ENCODE measurements at regions not wholly inside any gene's neighbourhood (a gene's known extent, or its start where the extent isn't known, plus 50 kb on each side); places are given as distances from the start of the nearest gene placed in this dataset.
A peak's percentile ranks its signal among the peaks of the same experiment; 100 is the strongest.

GRCh38 chr13:107475753-107476453 is 739.4 kb downstream of the LIG4 start:
- H3K4me3 ChIP-seq, result no peak overlapping the region
- H3K36me3 ChIP-seq, result no peaks in the 10 kb centered on the region
- no peaks in the 10 kb centered on the region for H3K4me1 ChIP-seq
- DNase-seq (no peak), ATAC-seq (no peak)
- intact Hi-C loops (cut with DNase I), result no loop called here
- H3K9me3 ChIP-seq, result no peaks in the 10 kb centered on the region
- no peak overlapping the region for H3K27ac ChIP-seq
- no peak for TF ChIP-seq CTCF (IDR thresholded peaks at IDR 0.05)
- no peaks in the 10 kb centered on the region for H3K27me3 ChIP-seq

GRCh38 chr13:107473253-107473652 is 742.1 kb downstream of the LIG4 start:
- ATAC-seq (no peak), DNase-seq (no peak)
- H3K27me3 ChIP-seq, result no peaks in the 10 kb centered on the region
- intact Hi-C loops (cut with DNase I), result no loop called here
- H3K27ac ChIP-seq, result no peak overlapping the region
- TF ChIP-seq CTCF (IDR thresholded peaks at IDR 0.05), result no peak
- H3K4me1 ChIP-seq, result no peaks in the 10 kb centered on the region
- no peaks in the 10 kb centered on the region for H3K9me3 ChIP-seq
- no peak overlapping the region for H3K4me3 ChIP-seq
- no peaks in the 10 kb centered on the region for H3K36me3 ChIP-seq

GRCh38 chr13:107466326-107467099 is 748.8 kb downstream of the LIG4 start:
- DNase-seq (no peak), ATAC-seq (no peak)
- no peaks in the 10 kb centered on the region for H3K36me3 ChIP-seq
- no peak overlapping the region for H3K4me3 ChIP-seq
- no peaks in the 10 kb centered on the region for H3K27me3 ChIP-seq
- intact Hi-C loops (cut with DNase I), result no loop called here
- H3K9me3 ChIP-seq, result no peaks in the 10 kb centered on the region
- H3K4me1 ChIP-seq, result no peaks in the 10 kb centered on the region
- H3K27ac ChIP-seq, result no peak overlapping the region
- no peak for TF ChIP-seq CTCF (IDR thresholded peaks at IDR 0.05)

- no peaks in the 10 kb centered on the region for H3K9me3 ChIP-seq
- intact Hi-C loops (cut with DNase I), result no loop called here
- ATAC-seq, result no peak
- H3K4me3 ChIP-seq, result no peak overlapping the region
- no peaks in the 10 kb centered on the region for H3K4me1 ChIP-seq
- H3K27me3 ChIP-seq, result no peaks in the 10 kb centered on the region
- no peak overlapping the region for H3K27ac ChIP-seq
- DNase-seq, result peak in 1 of 4 donors; percentile 10
- no peak for TF ChIP-seq CTCF (IDR thresholded peaks at IDR 0.05)
- H3K36me3 ChIP-seq, result no peaks in the 10 kb centered on the region
Observed at GRCh38 chr13:107462501-107462900, 752.8 kb downstream of the LIG4 start.

GRCh38 chr13:107461751-107462150 is 753.6 kb downstream of the LIG4 start:
- ATAC-seq (no peak), DNase-seq (no peak)
- no peak for TF ChIP-seq CTCF (IDR thresholded peaks at IDR 0.05)
- H3K27me3 ChIP-seq, result no peaks in the 10 kb centered on the region
- no peaks in the 10 kb centered on the region for H3K4me1 ChIP-seq
- intact Hi-C loops (cut with DNase I), result no loop called here
- H3K4me3 ChIP-seq, result no peak overlapping the region
- H3K27ac ChIP-seq, result no peak overlapping the region
- H3K9me3 ChIP-seq, result no peaks in the 10 kb centered on the region
- no peaks in the 10 kb centered on the region for H3K36me3 ChIP-seq

Measured in left lung (tissue), 4 donors.